ENCODE measurements at regions not wholly inside any gene's neighbourhood (a gene's known extent, or its start where the extent isn't known, plus 50 kb on each side); places are given as distances from the start of the nearest gene placed in this dataset.

GRCh38 chr5:126192226-126192625 lies 231.0 kb upstream of the GRAMD2B start:
- TF ChIP-seq CTCF (IDR thresholded peaks at IDR 0.05; ENCODE audit: low read depth, low read length): no peak
- no peak for DNase-seq (ENCODE audit: extremely low read depth, low read depth)

- TF ChIP-seq CTCF (IDR thresholded peaks at IDR 0.05; ENCODE audit: low read depth, low read length): no peak
- DNase-seq (ENCODE audit: extremely low read depth, low read depth): no peak
Observed at GRCh38 chr5:126195410-126196100, 227.7 kb upstream of the GRAMD2B start.

GRCh38 chr5:126198531-126198930 lies 224.7 kb upstream of the GRAMD2B start:
- TF ChIP-seq CTCF (IDR thresholded peaks at IDR 0.05; ENCODE audit: low read depth, low read length): no peak
- no peak for DNase-seq (ENCODE audit: extremely low read depth, low read depth)

GRCh38 chr5:126199467-126199866 lies 223.7 kb upstream of the GRAMD2B start:
- no peak for DNase-seq (ENCODE audit: extremely low read depth, low read depth)
- no peak for TF ChIP-seq CTCF (IDR thresholded peaks at IDR 0.05; ENCODE audit: low read depth, low read length)

- no peak for TF ChIP-seq CTCF (IDR thresholded peaks at IDR 0.05; ENCODE audit: low read depth, low read length)
- no peak for DNase-seq (ENCODE audit: extremely low read depth, low read depth)
Observed at GRCh38 chr5:126208691-126209090, 214.5 kb upstream of the GRAMD2B start.

GRCh38 chr5:126210955-126211354 lies 212.3 kb upstream of the GRAMD2B start:
- no peak for TF ChIP-seq CTCF (IDR thresholded peaks at IDR 0.05; ENCODE audit: low read depth, low read length)

GRCh38 chr5:126219616-126220015 lies 203.6 kb upstream of the GRAMD2B start:
- no peak for DNase-seq (ENCODE audit: extremely low read depth, low read depth)
- no peak for TF ChIP-seq CTCF (IDR thresholded peaks at IDR 0.05; ENCODE audit: low read depth, low read length)

More at GRCh38 chr5:126210955-126211354, 212.3 kb upstream of the GRAMD2B start:
- no peak for DNase-seq (ENCODE audit: extremely low read depth, low read depth)

All from AG09319 (cell line).